Fibroblast of mammary gland (primary cell): ENCODE measurements at regions not wholly inside any gene's neighbourhood (a gene's known extent, or its start where the extent isn't known, plus 50 kb on each side); places are given as distances from the start of the nearest gene placed in this dataset.

Source experiments
- DNase-seq: peaks from one replicate; pipeline ENCODE4 v3.0.0-alpha.2; 2010; ENCODE audit warnings: low read depth
- H3K4me3 ChIP-seq: 2 replicates; pipeline ENCODE4 v1.5.1; 2011; ENCODE audit warnings: low read depth, mild to moderate bottlenecking, low read length, moderate library complexity; ENCODE audit not compliant: control insufficient read depth
- CTCF ChIP-seq: conservative IDR thresholded peaks from 2 replicates; pipeline ENCODE4 v1.5.1; 2011; ENCODE audit warnings: low read depth, low read length, inconsistent platforms; ENCODE audit not compliant: control insufficient read depth, insufficient read depth

- H3K4me3 ChIP-seq = no peak overlapping the region
- DNase-seq = no peak
- no peak for TF ChIP-seq CTCF
Measured at GRCh38 chr5:88666761-88667495, 216.1 kb downstream of the MEF2C start.

- no peak for TF ChIP-seq CTCF
- no peak for DNase-seq
- no peak overlapping the region for H3K4me3 ChIP-seq
Measured at GRCh38 chr5:88665750-88666215, 217.2 kb downstream of the MEF2C start.

- no peak overlapping the region for H3K4me3 ChIP-seq
- no peak for DNase-seq
- TF ChIP-seq CTCF = no peak
Measured at GRCh38 chr5:88664645-88665044, 218.3 kb downstream of the MEF2C start.

- no peak overlapping the region for H3K4me3 ChIP-seq
- no peak for TF ChIP-seq CTCF
- DNase-seq = no peak
Measured at GRCh38 chr5:88663793-88664216, 219.2 kb downstream of the MEF2C start.

GRCh38 chr5:88662846-88663245 lies 220.1 kb downstream of the MEF2C start:
- H3K4me3 ChIP-seq = no peak overlapping the region
- no peak for TF ChIP-seq CTCF
- no peak for DNase-seq

- no peak overlapping the region for H3K4me3 ChIP-seq
Measured at GRCh38 chr5:88661806-88662207, 221.2 kb downstream of the MEF2C start.

More at GRCh38 chr5:88661806-88662207, 221.2 kb downstream of the MEF2C start:
- TF ChIP-seq CTCF = no peak
- DNase-seq = no peak
